ENCODE measurements at regions not wholly inside any gene's neighbourhood (a gene's known extent, or its start where the extent isn't known, plus 50 kb on each side); places are given as distances from the start of the nearest gene placed in this dataset.

- peaks cover 15% of the 10 kb centered on the region for H3K4me1 Mint-ChIP-seq
These were observed 586.6 kb downstream of the RAPGEF2 start for GRCh38 chr4:159689526-159689925.

DNA sequence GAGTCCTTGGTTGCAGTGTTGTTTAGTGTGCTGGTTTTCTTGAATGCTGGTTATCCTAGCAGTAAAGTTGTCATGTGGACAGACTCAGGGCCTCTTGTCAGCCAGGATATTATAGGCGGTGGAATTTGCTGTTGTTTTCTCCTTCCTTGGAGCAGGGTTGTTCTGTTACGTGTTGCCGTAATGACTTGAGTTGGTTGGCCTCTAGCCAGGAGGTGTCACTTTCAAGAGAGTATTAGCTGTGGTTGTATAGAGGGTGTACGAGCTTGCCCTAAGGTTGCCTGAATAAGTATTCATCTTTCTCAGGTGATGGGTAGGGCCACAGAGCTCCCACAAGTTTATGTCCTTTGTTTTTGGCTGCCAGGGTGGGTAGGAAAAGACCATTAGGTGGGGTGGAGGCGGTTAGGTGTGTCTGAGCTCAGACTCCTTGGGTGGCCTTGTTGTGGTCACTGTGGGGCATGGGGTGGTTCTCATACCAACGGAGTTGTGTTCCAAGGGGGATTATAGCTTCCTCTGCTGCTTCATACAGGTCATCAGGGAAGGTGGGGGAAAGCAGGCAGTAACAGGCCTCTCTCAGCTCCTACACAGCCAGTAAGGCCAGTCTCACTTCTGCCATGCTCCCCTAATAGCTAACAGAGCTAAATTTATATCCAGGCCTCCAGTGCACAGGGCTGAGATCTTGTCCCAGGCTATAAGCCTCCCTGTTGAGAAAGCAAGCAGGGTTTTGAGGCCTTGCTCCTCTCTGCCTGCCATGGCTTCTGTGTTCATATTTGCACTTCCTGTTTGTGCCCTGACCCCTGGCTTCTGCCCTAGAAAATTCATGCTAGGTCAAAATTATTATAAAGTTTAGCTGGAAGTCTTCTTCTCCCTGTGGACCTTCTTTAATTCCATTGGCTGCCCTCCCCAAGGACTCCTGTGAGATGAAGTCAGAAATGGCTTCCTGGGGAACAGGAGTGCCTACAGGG is 594.7 kb downstream of the RAPGEF2 start:
- ATAC-seq (no peak), DNase-seq (ENCODE audit: low spot score) (no peak)
- Mint-ChIP-seq H3K4me3 (no peak overlapping the region), H3K9me3 (peaks cover 38% of the 10 kb centered on the region), H3K27me3 (ENCODE audit: low read depth) (no peaks in the 10 kb centered on the region), H3K27ac (no peak overlapping the region), H3K36me3 (peaks cover 6% of the 10 kb centered on the region), H3K4me1 (no peaks in the 10 kb centered on the region)
- POLR2A ChIA-PET, result no interaction called here
- CTCF ChIA-PET, result no interaction called here
- TF ChIP-seq SMAD4 (CRISPR knock-in tag; IDR thresholded peaks at IDR 0.05), result no peak
- TF ChIP-seq ATF1 (CRISPR knock-in tag; IDR thresholded peaks at IDR 0.05), result no peak
- no peak for TF ChIP-seq ZNF532 (CRISPR knock-in tag; IDR thresholded peaks at IDR 0.05; ENCODE audit: borderline replicate concordance)
- no peak for TF ChIP-seq IRF2 (CRISPR knock-in tag; IDR thresholded peaks at IDR 0.05; ENCODE audit: borderline replicate concordance, low read depth)
- TF ChIP-seq, protein P1, sequence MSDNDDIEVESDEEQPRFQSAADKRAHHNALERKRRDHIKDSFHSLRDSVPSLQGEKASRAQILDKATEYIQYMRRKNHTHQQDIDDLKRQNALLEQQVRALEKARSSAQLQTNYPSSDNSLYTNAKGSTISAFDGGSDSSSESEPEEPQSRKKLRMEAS (CRISPR knock-in tag; IDR thresholded peaks at IDR 0.05), result no peak
- no peak for TF ChIP-seq RORB (CRISPR knock-in tag; IDR thresholded peaks at IDR 0.05)
- no peak for TF ChIP-seq TCF7 (CRISPR knock-in tag; IDR thresholded peaks at IDR 0.05; ENCODE audit: low read depth)
- TF ChIP-seq, protein P2, sequence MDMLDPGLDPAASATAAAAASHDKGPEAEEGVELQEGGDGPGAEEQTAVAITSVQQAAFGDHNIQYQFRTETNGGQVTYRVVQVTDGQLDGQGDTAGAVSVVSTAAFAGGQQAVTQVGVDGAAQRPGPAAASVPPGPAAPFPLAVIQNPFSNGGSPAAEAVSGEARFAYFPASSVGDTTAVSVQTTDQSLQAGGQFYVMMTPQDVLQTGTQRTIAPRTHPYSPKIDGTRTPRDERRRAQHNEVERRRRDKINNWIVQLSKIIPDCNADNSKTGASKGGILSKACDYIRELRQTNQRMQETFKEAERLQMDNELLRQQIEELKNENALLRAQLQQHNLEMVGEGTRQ (CRISPR knock-in tag; IDR thresholded peaks at IDR 0.05), result no peak
- TF ChIP-seq, protein P3, sequence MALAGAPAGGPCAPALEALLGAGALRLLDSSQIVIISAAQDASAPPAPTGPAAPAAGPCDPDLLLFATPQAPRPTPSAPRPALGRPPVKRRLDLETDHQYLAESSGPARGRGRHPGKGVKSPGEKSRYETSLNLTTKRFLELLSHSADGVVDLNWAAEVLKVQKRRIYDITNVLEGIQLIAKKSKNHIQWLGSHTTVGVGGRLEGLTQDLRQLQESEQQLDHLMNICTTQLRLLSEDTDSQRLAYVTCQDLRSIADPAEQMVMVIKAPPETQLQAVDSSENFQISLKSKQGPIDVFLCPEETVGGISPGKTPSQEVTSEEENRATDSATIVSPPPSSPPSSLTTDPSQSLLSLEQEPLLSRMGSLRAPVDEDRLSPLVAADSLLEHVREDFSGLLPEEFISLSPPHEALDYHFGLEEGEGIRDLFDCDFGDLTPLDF (CRISPR knock-in tag; IDR thresholded peaks at IDR 0.05), result no peak
- TF ChIP-seq, protein P4, sequence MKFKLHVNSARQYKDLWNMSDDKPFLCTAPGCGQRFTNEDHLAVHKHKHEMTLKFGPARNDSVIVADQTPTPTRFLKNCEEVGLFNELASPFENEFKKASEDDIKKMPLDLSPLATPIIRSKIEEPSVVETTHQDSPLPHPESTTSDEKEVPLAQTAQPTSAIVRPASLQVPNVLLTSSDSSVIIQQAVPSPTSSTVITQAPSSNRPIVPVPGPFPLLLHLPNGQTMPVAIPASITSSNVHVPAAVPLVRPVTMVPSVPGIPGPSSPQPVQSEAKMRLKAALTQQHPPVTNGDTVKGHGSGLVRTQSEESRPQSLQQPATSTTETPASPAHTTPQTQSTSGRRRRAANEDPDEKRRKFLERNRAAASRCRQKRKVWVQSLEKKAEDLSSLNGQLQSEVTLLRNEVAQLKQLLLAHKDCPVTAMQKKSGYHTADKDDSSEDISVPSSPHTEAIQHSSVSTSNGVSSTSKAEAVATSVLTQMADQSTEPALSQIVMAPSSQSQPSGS (CRISPR knock-in tag; IDR thresholded peaks at IDR 0.05; ENCODE audit: borderline replicate concordance, low read depth), result no peak
- TF ChIP-seq, protein P5, sequence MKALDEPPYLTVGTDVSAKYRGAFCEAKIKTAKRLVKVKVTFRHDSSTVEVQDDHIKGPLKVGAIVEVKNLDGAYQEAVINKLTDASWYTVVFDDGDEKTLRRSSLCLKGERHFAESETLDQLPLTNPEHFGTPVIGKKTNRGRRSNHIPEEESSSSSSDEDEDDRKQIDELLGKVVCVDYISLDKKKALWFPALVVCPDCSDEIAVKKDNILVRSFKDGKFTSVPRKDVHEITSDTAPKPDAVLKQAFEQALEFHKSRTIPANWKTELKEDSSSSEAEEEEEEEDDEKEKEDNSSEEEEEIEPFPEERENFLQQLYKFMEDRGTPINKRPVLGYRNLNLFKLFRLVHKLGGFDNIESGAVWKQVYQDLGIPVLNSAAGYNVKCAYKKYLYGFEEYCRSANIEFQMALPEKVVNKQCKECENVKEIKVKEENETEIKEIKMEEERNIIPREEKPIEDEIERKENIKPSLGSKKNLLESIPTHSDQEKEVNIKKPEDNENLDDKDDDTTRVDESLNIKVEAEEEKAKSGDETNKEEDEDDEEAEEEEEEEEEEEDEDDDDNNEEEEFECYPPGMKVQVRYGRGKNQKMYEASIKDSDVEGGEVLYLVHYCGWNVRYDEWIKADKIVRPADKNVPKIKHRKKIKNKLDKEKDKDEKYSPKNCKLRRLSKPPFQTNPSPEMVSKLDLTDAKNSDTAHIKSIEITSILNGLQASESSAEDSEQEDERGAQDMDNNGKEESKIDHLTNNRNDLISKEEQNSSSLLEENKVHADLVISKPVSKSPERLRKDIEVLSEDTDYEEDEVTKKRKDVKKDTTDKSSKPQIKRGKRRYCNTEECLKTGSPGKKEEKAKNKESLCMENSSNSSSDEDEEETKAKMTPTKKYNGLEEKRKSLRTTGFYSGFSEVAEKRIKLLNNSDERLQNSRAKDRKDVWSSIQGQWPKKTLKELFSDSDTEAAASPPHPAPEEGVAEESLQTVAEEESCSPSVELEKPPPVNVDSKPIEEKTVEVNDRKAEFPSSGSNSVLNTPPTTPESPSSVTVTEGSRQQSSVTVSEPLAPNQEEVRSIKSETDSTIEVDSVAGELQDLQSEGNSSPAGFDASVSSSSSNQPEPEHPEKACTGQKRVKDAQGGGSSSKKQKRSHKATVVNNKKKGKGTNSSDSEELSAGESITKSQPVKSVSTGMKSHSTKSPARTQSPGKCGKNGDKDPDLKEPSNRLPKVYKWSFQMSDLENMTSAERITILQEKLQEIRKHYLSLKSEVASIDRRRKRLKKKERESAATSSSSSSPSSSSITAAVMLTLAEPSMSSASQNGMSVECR (CRISPR knock-in tag; IDR thresholded peaks at IDR 0.05; ENCODE audit: borderline replicate concordance), result no peak
- no peak for TF ChIP-seq PREB (CRISPR knock-in tag; IDR thresholded peaks at IDR 0.05; ENCODE audit: borderline replicate concordance)
- TF ChIP-seq, protein P6, sequence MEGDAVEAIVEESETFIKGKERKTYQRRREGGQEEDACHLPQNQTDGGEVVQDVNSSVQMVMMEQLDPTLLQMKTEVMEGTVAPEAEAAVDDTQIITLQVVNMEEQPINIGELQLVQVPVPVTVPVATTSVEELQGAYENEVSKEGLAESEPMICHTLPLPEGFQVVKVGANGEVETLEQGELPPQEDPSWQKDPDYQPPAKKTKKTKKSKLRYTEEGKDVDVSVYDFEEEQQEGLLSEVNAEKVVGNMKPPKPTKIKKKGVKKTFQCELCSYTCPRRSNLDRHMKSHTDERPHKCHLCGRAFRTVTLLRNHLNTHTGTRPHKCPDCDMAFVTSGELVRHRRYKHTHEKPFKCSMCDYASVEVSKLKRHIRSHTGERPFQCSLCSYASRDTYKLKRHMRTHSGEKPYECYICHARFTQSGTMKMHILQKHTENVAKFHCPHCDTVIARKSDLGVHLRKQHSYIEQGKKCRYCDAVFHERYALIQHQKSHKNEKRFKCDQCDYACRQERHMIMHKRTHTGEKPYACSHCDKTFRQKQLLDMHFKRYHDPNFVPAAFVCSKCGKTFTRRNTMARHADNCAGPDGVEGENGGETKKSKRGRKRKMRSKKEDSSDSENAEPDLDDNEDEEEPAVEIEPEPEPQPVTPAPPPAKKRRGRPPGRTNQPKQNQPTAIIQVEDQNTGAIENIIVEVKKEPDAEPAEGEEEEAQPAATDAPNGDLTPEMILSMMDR (IDR thresholded peaks at IDR 0.05), result no peak
- no peak for TF ChIP-seq ETV6 (CRISPR knock-in tag; IDR thresholded peaks at IDR 0.05)

More at GRCh38 chr4:159689526-159689925, 586.6 kb downstream of the RAPGEF2 start:
- no peaks in the 10 kb centered on the region for H3K27me3 Mint-ChIP-seq (ENCODE audit: low read depth)
- CTCF ChIA-PET, result no interaction called here
- no peak for TF ChIP-seq OVOL2 (CRISPR knock-in tag; IDR thresholded peaks at IDR 0.05; ENCODE audit: borderline replicate concordance)
- TF ChIP-seq, protein P2 (CRISPR knock-in tag; IDR thresholded peaks at IDR 0.05), result no peak
- H3K4me3 Mint-ChIP-seq, result no peak overlapping the region
- DNase-seq (ENCODE audit: low spot score), result no peak
- H3K27ac Mint-ChIP-seq, result no peak overlapping the region
- H3K36me3 Mint-ChIP-seq, result peaks cover 12% of the 10 kb centered on the region
- POLR2A ChIA-PET, result no interaction called here
- no peak for ATAC-seq
- H3K9me3 Mint-ChIP-seq, result peaks cover 30% of the 10 kb centered on the region

Measured in WTC11 (cell line).